Endothelial cell of umbilical vein (primary cell): ENCODE measurements at regions not wholly inside any gene's neighbourhood (a gene's known extent, or its start where the extent isn't known, plus 50 kb on each side); places are given as distances from the start of the nearest gene placed in this dataset.

Experiments used
- BruUV-seq: library from RNA; stranded (reverse); fragments of 400-500 nt; replicated peaks from 2 replicates; lab custom pipeline; 2021; lab: Mats Ljungman, UMichigan
- CTCF ChIA-PET: fragments of 300-600, 350-600 bp; sonication (Branson Sonifier 250); formaldehyde crosslinking; loops from one replicate; lab custom pipeline; 2021; ENCODE audit warnings: antibody characterized with exemption, inconsistent platforms; lab: Charles Lee
- POLR2A ChIA-PET: fragments of 300-600, 350-600 bp; sonication (Branson Sonifier 250); formaldehyde crosslinking; loops from one replicate; lab custom pipeline; 2021; ENCODE audit warnings: antibody characterized with exemption, inconsistent platforms; lab: Charles Lee
- DNase-seq: peaks from one replicate; pipeline ENCODE4 v3.0.0-alpha.2; 2011; ENCODE audit warnings: low read depth, low spot score
- FAIRE-seq: peaks from 2 replicates; lab custom pipeline; 2011; peaks lifted over from hg19 to GRCh38; lab: Jason Lieb, UNC
- H2AFZ ChIP-seq: 2 replicates; pipeline ENCODE4 v1.6.0; 2012; ENCODE audit warnings: low read depth, low read length, control low read depth, inconsistent platforms
- H3K27ac ChIP-seq: 2 replicates; pipeline ENCODE4 v1.5.1; 2011; ENCODE audit warnings: low read depth, mild to moderate bottlenecking, control low read depth, low read length, moderate library complexity; ENCODE audit not compliant: insufficient read depth
- H3K27me3 ChIP-seq, 2 experiments: 2 replicates each; pipeline versions ENCODE4 v1.6.0 to v1.6.1; 2011; ENCODE audit warnings: low read length in 2 of 2, mixed read lengths in 1 of 2; ENCODE audit not compliant: control insufficient read depth in 2 of 2, insufficient read depth in 2 of 2
- H3K36me3 ChIP-seq, 2 experiments: 2 replicates in 1 of 2; 3 replicates in 1 of 2; pipeline ENCODE4 v1.5.1; 2011; ENCODE audit warnings: low read length in 2 of 2, mild to moderate bottlenecking in 1 of 2, moderate library complexity in 1 of 2; ENCODE audit not compliant: control insufficient read depth in 2 of 2, insufficient read depth in 2 of 2; ENCODE audit errors: extremely low read depth in 1 of 2
- H3K4me1 ChIP-seq: 3 replicates; pipeline ENCODE4 v1.5.1; 2011; ENCODE audit warnings: mild to moderate bottlenecking, low read length; ENCODE audit not compliant: control insufficient read depth, insufficient read depth; ENCODE audit errors: extremely low read depth
- H3K4me2 ChIP-seq: 2 replicates; pipeline ENCODE4 v1.6.1; 2011; ENCODE audit warnings: low read length, control low read depth, mixed read lengths; ENCODE audit not compliant: insufficient read depth
- H3K4me3 ChIP-seq, 3 experiments: fragments of 200-600 bp in 1 of 3; sonication (generic), shearing (Covaris generic) in 1 of 3; replicated peaks in 1 of 3; 2 replicates each; pipeline ENCODE4 v1.5.1; 2011 to 2016; ENCODE audit warnings: control low read depth in 3 of 3, low read length in 3 of 3, mild to moderate bottlenecking in 2 of 3, inconsistent platforms in 1 of 3, low read depth in 1 of 3, moderate library complexity in 1 of 3; ENCODE audit not compliant: insufficient read depth in 1 of 3
- H3K79me2 ChIP-seq: 2 replicates; pipeline ENCODE4 v1.6.0; 2012; ENCODE audit warnings: low read length, inconsistent platforms; ENCODE audit not compliant: control insufficient read depth, insufficient read depth
- H3K9ac ChIP-seq: replicated peaks from 2 replicates; pipeline ENCODE3; 2011; ENCODE audit warnings: low read length, control low read depth; ENCODE audit not compliant: insufficient read depth; ENCODE audit errors: extremely low read depth
- H3K9me1 ChIP-seq: replicated peaks from 3 replicates; pipeline ENCODE4 v1.6.0; 2011; ENCODE audit warnings: mild to moderate bottlenecking, low read length; ENCODE audit not compliant: control insufficient read depth, insufficient read depth; ENCODE audit errors: extremely low read depth
- H3K9me3 ChIP-seq: replicated peaks from 2 replicates; pipeline ENCODE4 v1.5.1; 2012; ENCODE audit warnings: low read length, inconsistent platforms; ENCODE audit not compliant: control insufficient read depth, insufficient read depth
- H4K20me1 ChIP-seq: replicated peaks from 2 replicates; pipeline ENCODE3; 2011; ENCODE audit warnings: mild to moderate bottlenecking, low read length; ENCODE audit not compliant: control insufficient read depth, insufficient read depth; ENCODE audit errors: extremely low read depth
- EZH2 ChIP-seq: IDR thresholded peaks from 2 replicates; pipeline ENCODE4 v1.6.1; 2012; ENCODE audit warnings: borderline replicate concordance, low read depth, mild to moderate bottlenecking, moderate library complexity, low read length, inconsistent platforms; ENCODE audit not compliant: severe bottlenecking
- FOS ChIP-seq: IDR thresholded peaks from 2 replicates; pipeline ENCODE4 v1.6.1; 2011; ENCODE audit warnings: mild to moderate bottlenecking, low read length, moderate library complexity, borderline replicate concordance; ENCODE audit not compliant: insufficient read depth
- GATA2 ChIP-seq: IDR thresholded peaks from 2 replicates; pipeline ENCODE4 v1.7.0; 2011; ENCODE audit warnings: low read depth, mild to moderate bottlenecking, moderate library complexity, mixed read lengths, low read length; ENCODE audit not compliant: insufficient read length, insufficient read depth
- JUN ChIP-seq: IDR thresholded peaks from 2 replicates; pipeline ENCODE4 v1.6.1; 2011; ENCODE audit warnings: borderline replicate concordance, low read depth; ENCODE audit not compliant: insufficient read length, insufficient read depth
- MYC ChIP-seq: IDR thresholded peaks from one replicate; pipeline ENCODE4 v1.6.1; 2011; ENCODE audit warnings: mild to moderate bottlenecking, low read depth, low read length
- POLR2A ChIP-seq: IDR thresholded peaks from 2 replicates; pipeline ENCODE4 v1.6.1; 2012; ENCODE audit warnings: low read depth, mild to moderate bottlenecking, control low read depth, low read length
- POLR2AphosphoS5 ChIP-seq: IDR thresholded peaks from 2 replicates; pipeline ENCODE4 v1.6.1; 2012; ENCODE audit warnings: low read depth, mild to moderate bottlenecking, control low read depth, low read length, moderate library complexity; ENCODE audit not compliant: insufficient read depth
- dilution Hi-C: fragments of 300-500 bp; cut with MboI; formaldehyde crosslinking; loops from one replicate; pipeline ENCODE4 v1.15.0; 2019; ENCODE audit warnings: low sequenced_read_pairs; ENCODE audit not compliant: extremely low pct_ligation_motif_present
- intact Hi-C: fragments of 100-400 bp; cut with micrococcal nuclease; formaldehyde crosslinking; loops from one replicate; pipeline ENCODE4 v1.10.0; 2022
- TF ChIP-seq, protein P1 (sequence below), 2 donors: IDR thresholded peaks; 1 replicate in 1 of 2; 2 replicates in 1 of 2; pipeline ENCODE4 v1.5.1; 2011; ENCODE audit warnings: low read length in 2 of 2, mild to moderate bottlenecking in 2 of 2, moderate library complexity in 2 of 2, control low read depth in 1 of 2, inconsistent platforms in 1 of 2, low read depth in 1 of 2; ENCODE audit not compliant: insufficient read depth in 1 of 2; ENCODE audit errors: extremely low read depth in 1 of 2
- TF ChIP-seq, protein P2 (sequence below): IDR thresholded peaks from 2 replicates; pipeline ENCODE4 v1.6.1; 2011; ENCODE audit not compliant: insufficient read depth, insufficient read length

DNA sequence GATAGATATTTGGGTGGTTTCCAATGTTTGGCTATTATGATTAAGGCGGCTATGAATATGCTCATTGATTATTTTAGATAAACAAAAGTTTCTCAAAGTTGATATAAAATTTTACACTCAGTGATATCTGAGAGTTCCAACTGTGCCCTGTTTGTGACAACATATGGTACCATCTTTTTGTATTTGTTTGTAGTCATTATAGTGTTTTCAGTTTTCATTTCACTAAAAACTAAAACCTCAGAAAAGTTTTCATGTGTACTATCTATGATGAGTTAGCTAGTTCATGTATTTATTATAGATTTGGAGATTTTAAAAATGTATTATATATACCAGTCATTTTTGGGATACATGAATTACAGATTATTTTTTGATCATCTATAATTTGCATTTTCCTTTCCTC is 1111.4 kb downstream of the CDH18 start:
- FAIRE-seq = no peak
- POLR2A ChIA-PET = no interaction called here
- H3K27ac ChIP-seq = no peak overlapping the region
- no peaks in the 10 kb centered on the region for H3K9me1 ChIP-seq
- dilution Hi-C loops (no loop called here), intact Hi-C loops (no loop called here)
- H3K27me3 ChIP-seq = no peaks in the 10 kb centered on the region
- no peak overlapping the region for H2AFZ ChIP-seq
- no peaks in the 10 kb centered on the region for H4K20me1 ChIP-seq
- H3K9ac ChIP-seq = no peak overlapping the region
- H3K36me3 ChIP-seq = no peaks in the 10 kb centered on the region
- CTCF ChIA-PET = no interaction called here
- no peaks in the 10 kb centered on the region for H3K4me1 ChIP-seq
- no TSS peak for BruUV-seq
- DNase-seq = no peak
- no peaks in the 10 kb centered on the region for H3K79me2 ChIP-seq
- TF ChIP-seq, protein P1, sequence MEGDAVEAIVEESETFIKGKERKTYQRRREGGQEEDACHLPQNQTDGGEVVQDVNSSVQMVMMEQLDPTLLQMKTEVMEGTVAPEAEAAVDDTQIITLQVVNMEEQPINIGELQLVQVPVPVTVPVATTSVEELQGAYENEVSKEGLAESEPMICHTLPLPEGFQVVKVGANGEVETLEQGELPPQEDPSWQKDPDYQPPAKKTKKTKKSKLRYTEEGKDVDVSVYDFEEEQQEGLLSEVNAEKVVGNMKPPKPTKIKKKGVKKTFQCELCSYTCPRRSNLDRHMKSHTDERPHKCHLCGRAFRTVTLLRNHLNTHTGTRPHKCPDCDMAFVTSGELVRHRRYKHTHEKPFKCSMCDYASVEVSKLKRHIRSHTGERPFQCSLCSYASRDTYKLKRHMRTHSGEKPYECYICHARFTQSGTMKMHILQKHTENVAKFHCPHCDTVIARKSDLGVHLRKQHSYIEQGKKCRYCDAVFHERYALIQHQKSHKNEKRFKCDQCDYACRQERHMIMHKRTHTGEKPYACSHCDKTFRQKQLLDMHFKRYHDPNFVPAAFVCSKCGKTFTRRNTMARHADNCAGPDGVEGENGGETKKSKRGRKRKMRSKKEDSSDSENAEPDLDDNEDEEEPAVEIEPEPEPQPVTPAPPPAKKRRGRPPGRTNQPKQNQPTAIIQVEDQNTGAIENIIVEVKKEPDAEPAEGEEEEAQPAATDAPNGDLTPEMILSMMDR (IDR thresholded peaks at IDR 0.05; ENCODE audit: extremely low read depth in 1 of 2, insufficient read depth in 1 of 2, low read depth in 1 of 2, low read length in 2 of 2) = no peak
- no peak for TF ChIP-seq GATA2
- no peak for TF ChIP-seq POLR2AphosphoS5
- no peak for TF ChIP-seq JUN
- TF ChIP-seq, protein P2, sequence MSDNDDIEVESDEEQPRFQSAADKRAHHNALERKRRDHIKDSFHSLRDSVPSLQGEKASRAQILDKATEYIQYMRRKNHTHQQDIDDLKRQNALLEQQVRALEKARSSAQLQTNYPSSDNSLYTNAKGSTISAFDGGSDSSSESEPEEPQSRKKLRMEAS = no peak
- no peak for TF ChIP-seq MYC
- no peak for TF ChIP-seq EZH2
- TF ChIP-seq FOS = no peak
- no peak for TF ChIP-seq POLR2A
- no peaks in the 10 kb centered on the region for H3K9me3 ChIP-seq
- H3K4me3 ChIP-seq = no peak overlapping the region
- H3K4me2 ChIP-seq = no peak overlapping the region
